ENCODE measurements at regions not wholly inside any gene's neighbourhood (a gene's known extent, or its start where the extent isn't known, plus 50 kb on each side); places are given as distances from the start of the nearest gene placed in this dataset.

DNA sequence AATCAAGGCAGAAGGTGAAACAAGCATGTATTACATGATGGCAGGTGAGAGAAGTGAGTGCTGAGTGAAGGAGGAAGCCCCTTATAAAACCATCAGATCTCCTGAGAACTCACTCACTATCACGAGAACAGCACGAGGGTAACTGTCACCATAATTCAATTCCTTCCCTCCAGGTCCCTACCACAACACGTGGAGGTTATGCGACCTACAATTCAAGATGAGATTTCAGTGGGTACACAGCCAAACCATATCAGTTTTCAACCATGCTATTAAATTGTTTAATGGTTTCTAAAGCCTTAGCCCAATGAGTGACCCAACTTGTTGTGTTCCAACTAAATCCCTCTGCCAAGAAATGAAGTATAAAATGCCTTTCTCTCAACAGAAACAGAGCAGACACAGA lies 519.8 kb downstream of the GBA3 start (continued):
- no peak for TF ChIP-seq CHD4 (IDR thresholded peaks at IDR 0.05; ENCODE audit: insufficient read depth, insufficient replicate concordance, low read depth, low read length, poor library complexity, severe bottlenecking)
- TF ChIP-seq ZNF253 (CRISPR knock-in tag; conservative IDR thresholded peaks at IDR 0.05), result no peak
- no peak for TF ChIP-seq ZBTB1 (CRISPR knock-in tag; IDR thresholded peaks at IDR 0.05; ENCODE audit: borderline replicate concordance, low read depth)
- TF ChIP-seq, protein P1, sequence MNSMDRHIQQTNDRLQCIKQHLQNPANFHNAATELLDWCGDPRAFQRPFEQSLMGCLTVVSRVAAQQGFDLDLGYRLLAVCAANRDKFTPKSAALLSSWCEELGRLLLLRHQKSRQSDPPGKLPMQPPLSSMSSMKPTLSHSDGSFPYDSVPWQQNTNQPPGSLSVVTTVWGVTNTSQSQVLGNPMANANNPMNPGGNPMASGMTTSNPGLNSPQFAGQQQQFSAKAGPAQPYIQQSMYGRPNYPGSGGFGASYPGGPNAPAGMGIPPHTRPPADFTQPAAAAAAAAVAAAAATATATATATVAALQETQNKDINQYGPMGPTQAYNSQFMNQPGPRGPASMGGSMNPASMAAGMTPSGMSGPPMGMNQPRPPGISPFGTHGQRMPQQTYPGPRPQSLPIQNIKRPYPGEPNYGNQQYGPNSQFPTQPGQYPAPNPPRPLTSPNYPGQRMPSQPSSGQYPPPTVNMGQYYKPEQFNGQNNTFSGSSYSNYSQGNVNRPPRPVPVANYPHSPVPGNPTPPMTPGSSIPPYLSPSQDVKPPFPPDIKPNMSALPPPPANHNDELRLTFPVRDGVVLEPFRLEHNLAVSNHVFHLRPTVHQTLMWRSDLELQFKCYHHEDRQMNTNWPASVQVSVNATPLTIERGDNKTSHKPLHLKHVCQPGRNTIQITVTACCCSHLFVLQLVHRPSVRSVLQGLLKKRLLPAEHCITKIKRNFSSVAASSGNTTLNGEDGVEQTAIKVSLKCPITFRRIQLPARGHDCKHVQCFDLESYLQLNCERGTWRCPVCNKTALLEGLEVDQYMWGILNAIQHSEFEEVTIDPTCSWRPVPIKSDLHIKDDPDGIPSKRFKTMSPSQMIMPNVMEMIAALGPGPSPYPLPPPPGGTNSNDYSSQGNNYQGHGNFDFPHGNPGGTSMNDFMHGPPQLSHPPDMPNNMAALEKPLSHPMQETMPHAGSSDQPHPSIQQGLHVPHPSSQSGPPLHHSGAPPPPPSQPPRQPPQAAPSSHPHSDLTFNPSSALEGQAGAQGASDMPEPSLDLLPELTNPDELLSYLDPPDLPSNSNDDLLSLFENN (IDR thresholded peaks at IDR 0.05; ENCODE audit: low read depth in 2 of 2, low read length in 2 of 2), result no peak
- no peak for TF ChIP-seq NR2C1 (IDR thresholded peaks at IDR 0.05)
- TF ChIP-seq NR2C1 (tag; IDR thresholded peaks at IDR 0.05), result no peak
- no peak for TF ChIP-seq SIN3A (IDR thresholded peaks at IDR 0.05; ENCODE audit: borderline replicate concordance in 2 of 2, control insufficient read depth in 1 of 2, low read depth in 2 of 2, low read length in 2 of 2)

DNA sequence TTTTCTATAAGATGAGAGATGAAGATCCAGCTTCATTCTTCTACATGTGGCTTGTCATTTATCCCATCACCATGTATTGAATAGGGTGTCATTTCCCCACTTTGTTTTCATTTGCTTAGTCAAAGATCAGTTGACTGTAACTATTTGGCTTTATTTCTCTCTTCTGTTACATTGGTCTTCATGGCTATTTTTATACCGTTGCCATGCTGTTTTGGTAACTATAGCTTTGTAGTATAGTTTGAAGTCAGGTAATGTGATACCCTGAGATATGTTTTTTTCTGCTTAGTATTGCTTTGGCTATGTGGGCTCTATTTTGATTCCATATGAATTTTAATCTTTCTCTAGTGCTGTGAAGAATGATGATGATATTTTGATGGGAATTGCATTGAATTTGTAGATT lies 514.3 kb downstream of the GBA3 start:
- FAIRE-seq, result no peak
- Histone ChIP-seq H3K36me3 (ENCODE audit: control insufficient read depth, insufficient read depth, low read length) (no peaks in the 10 kb centered on the region), H3K9me3 (replicated peaks; ENCODE audit: control insufficient read depth, insufficient read depth, low read depth, low read length) (no peaks in the 10 kb centered on the region), H3K4me2 (ENCODE audit: insufficient read depth, low read length) (no peak overlapping the region), H3K27me3 (ENCODE audit: control insufficient read depth in 2 of 2, insufficient read depth in 2 of 2, low read length in 2 of 2) (no peaks in the 10 kb centered on the region), H3K4me3 (no peak overlapping the region), H2AFZ (ENCODE audit: low read depth, low read length) (no peak overlapping the region), H3K27ac (ENCODE audit: extremely low read depth, low read depth, low read length) (no peak overlapping the region), H3K4me1 (replicated peaks in 1 of 2; ENCODE audit: control insufficient read depth in 2 of 2, insufficient read depth in 2 of 2, low read length in 2 of 2) (0 out of 5 replicates have a peak, but pooled peaks cover 0 to 2% of the 10 kb centered on the region in 2 experiments), H3K9me1 (ENCODE audit: control insufficient read depth, insufficient read depth, low read length) (no peaks in the 10 kb centered on the region), H3K9ac (ENCODE audit: insufficient read depth in 1 of 2, low read depth in 2 of 2, low read length in 2 of 2) (no peak overlapping the region), H3K79me2 (ENCODE audit: control insufficient read depth, insufficient read depth, low read length) (no peaks in the 10 kb centered on the region), H4K20me1 (replicated peaks; ENCODE audit: control insufficient read depth, insufficient read depth, low read length) (no peaks in the 10 kb centered on the region)
- TF ChIP-seq ETV5 (CRISPR knock-in tag; IDR thresholded peaks at IDR 0.05; ENCODE audit: low read depth) (no peak), LEF1 (IDR thresholded peaks at IDR 0.05) (no peak), SMARCC2 (IDR thresholded peaks at IDR 0.05; ENCODE audit: low read depth) (no peak), NCOR1 (IDR thresholded peaks at IDR 0.05) (no peak), U2AF2 (optimal IDR thresholded peaks at IDR 0.05; ENCODE audit: low read depth, low read length) (no peak)
- in situ Hi-C loops (cut with MboI), result no loop called here
- intact Hi-C loops (cut with micrococcal nuclease), result no loop called here
- no peak for DNase-seq (ENCODE audit: extremely low read depth in 1 of 4, low spot score in 3 of 4)
- WGBS (ENCODE audit: insufficient coverage, low coverage, missing lambda C conversion rate), result 27% methylated on average over 1 of the region's 1 CpG
- POLR2A ChIA-PET, result no interaction called here
- BruUV-seq (replicated peaks), result no TSS peak
- CTCF ChIA-PET (ENCODE audit: low intra/inter-chr PET ratio), result no interaction called here
- no peak for ATAC-seq

Measured in K562 (cell line).